HEK293 (cell line): ENCODE measurements at regions not wholly inside any gene's neighbourhood (a gene's known extent, or its start where the extent isn't known, plus 50 kb on each side); places are given as distances from the start of the nearest gene placed in this dataset.
"Not testable (repeated sequence)": the region's sequence is repeated elsewhere in the genome, so short reads cannot be mapped to it uniquely, and the experiment has no call there.

ENCODE experiments used
- CTCF ChIP-seq: fragments of 450-650 bp; formaldehyde crosslinking; IDR thresholded peaks from 2 replicates; pipeline ENCODE4 v1.5.1; 2016; ENCODE audit warnings: missing biosample characterization, missing genetic modification characterization
- ZBTB1 ChIP-seq: fragments of 450-650 bp; formaldehyde crosslinking; IDR thresholded peaks from 2 replicates; pipeline ENCODE4 v1.5.1; 2016; ENCODE audit warnings: missing biosample characterization, missing genetic modification characterization
- ZBTB26 ChIP-seq: fragments of 450-650 bp; formaldehyde crosslinking; optimal IDR thresholded peaks from 2 replicates; pipeline ENCODE3; 2016; ENCODE audit warnings: missing biosample characterization, mild to moderate bottlenecking, missing genetic modification characterization
- ZBTB8A ChIP-seq: fragments of 450-650 bp; formaldehyde crosslinking; IDR thresholded peaks from 2 replicates; pipeline ENCODE4 v1.5.1; 2016; ENCODE audit warnings: missing biosample characterization, missing genetic modification characterization
- ZNF514 ChIP-seq: fragments of 450-650 bp; formaldehyde crosslinking; IDR thresholded peaks from 2 replicates; pipeline ENCODE4 v1.5.1; 2016; ENCODE audit warnings: missing biosample characterization, missing genetic modification characterization
- ZNF600 ChIP-seq: fragments of 450-650 bp; formaldehyde crosslinking; IDR thresholded peaks from 2 replicates; pipeline ENCODE4 v1.5.1; 2016; ENCODE audit warnings: missing biosample characterization, missing genetic modification characterization

GRCh38 chr17:27197505-27197904 is 96.4 kb upstream of the WSB1 start:
- TF ChIP-seq ZNF514, ZBTB1, ZNF600, CTCF, ZBTB26, ZBTB8A (tag by site-specific recombination): not testable (repeated sequence)
